Stimulated activated CD4-positive, alpha-beta T cell treated with anti-CD3 and anti-CD28 coated beads, Interleukin-15, amount 100 ng/mL, for 1 hour (primary cell): ENCODE measurements at regions not wholly inside any gene's neighbourhood (a gene's known extent, or its start where the extent isn't known, plus 50 kb on each side); places are given as distances from the start of the nearest gene placed in this dataset.

ENCODE experiments used
- DNase-seq, 2 donors: peaks; one replicate each; pipeline ENCODE4 v3.0.0-alpha.2; 2020; ENCODE audit warnings: low read depth in 1 of 2, low spot score in 1 of 2

- no peak for DNase-seq
These were observed 1269.5 kb downstream of the TYW1 start for GRCh38 chr7:68266004-68266579.

GRCh38 chr7:68267486-68267885, 1270.9 kb downstream of the TYW1 start:
- no peak for DNase-seq

GRCh38 chr7:68269405-68269804, 1272.8 kb downstream of the TYW1 start:
- DNase-seq = no peak

- no peak for DNase-seq
These were observed 1275.9 kb downstream of the TYW1 start for GRCh38 chr7:68272507-68272906.

- DNase-seq = no peak
These were observed 1280.1 kb downstream of the TYW1 start for GRCh38 chr7:68276725-68277124.

- no peak for DNase-seq
These were observed 1283.3 kb downstream of the TYW1 start for GRCh38 chr7:68279827-68280400.

- no peak for DNase-seq
These were observed 1284.3 kb downstream of the TYW1 start for GRCh38 chr7:68280931-68281330.

- DNase-seq = no peak
These were observed 1291.5 kb downstream of the TYW1 start for GRCh38 chr7:68288144-68288593.

- no peak for DNase-seq
These were observed 1295.1 kb downstream of the TYW1 start for GRCh38 chr7:68291710-68292109.

- no peak for DNase-seq
These were observed 1298.8 kb downstream of the TYW1 start for GRCh38 chr7:68295386-68295785.

GRCh38 chr7:68304536-68304935, 1293.7 kb upstream of the AUTS2 start:
- DNase-seq = no peak

- DNase-seq = no peak
These were observed 1291.6 kb upstream of the AUTS2 start for GRCh38 chr7:68306692-68307107.

GRCh38 chr7:68309271-68309670, 1289.0 kb upstream of the AUTS2 start:
- no peak for DNase-seq

GRCh38 chr7:68309806-68310205, 1288.5 kb upstream of the AUTS2 start:
- DNase-seq = no peak

GRCh38 chr7:68311958-68312357, 1286.3 kb upstream of the AUTS2 start:
- DNase-seq = no peak

GRCh38 chr7:68313806-68314205, 1284.5 kb upstream of the AUTS2 start:
- no peak for DNase-seq

GRCh38 chr7:68314208-68314607, 1284.1 kb upstream of the AUTS2 start:
- no peak for DNase-seq

GRCh38 chr7:68317476-68317875, 1280.8 kb upstream of the AUTS2 start:
- DNase-seq = no peak

GRCh38 chr7:68319061-68319460, 1279.2 kb upstream of the AUTS2 start:
- DNase-seq = no peak

GRCh38 chr7:68321076-68321639, 1277.1 kb upstream of the AUTS2 start:
- DNase-seq = no peak

- DNase-seq = no peak
These were observed 1276.3 kb upstream of the AUTS2 start for GRCh38 chr7:68321776-68322496.

- no peak for DNase-seq
These were observed 1273.7 kb upstream of the AUTS2 start for GRCh38 chr7:68324621-68325020.
